Left ventricle myocardium superior (tissue), 1 donor: ENCODE measurements at regions not wholly inside any gene's neighbourhood (a gene's known extent, or its start where the extent isn't known, plus 50 kb on each side); places are given as distances from the start of the nearest gene placed in this dataset.
"Not testable (repeated sequence)": the region's sequence is repeated elsewhere in the genome, so short reads cannot be mapped to it uniquely, and the experiment has no call there.

Experiments
- ATAC-seq: fragments of 200-7000 bp; cut with Tn5 transposase; one replicate; pipeline ENCODE4 v1.9.1; 2020; ENCODE audit warnings: mild to moderate bottlenecking, moderate library complexity
- DNase-seq: peaks from one replicate; pipeline ENCODE4 v3.0.0-alpha.2; 2020
- intact Hi-C: fragments of 100-400 bp; cut with micrococcal nuclease; formaldehyde crosslinking; loops from one replicate; pipeline ENCODE4 v1.11.0; 2022
- donor health status: DM: no; HTN: yes; CAD: no; lungs with severe emphysema.

- no peak for ATAC-seq
- intact Hi-C loops = no loop called here
- no peak for DNase-seq
Observed at GRCh38 chr13:28575200-28575599, 80.3 kb upstream of the FLT1 start.

- intact Hi-C loops = no loop called here
- DNase-seq (no peak), ATAC-seq (peak; percentile 47)
Observed at GRCh38 chr13:28574617-28575142, 79.8 kb upstream of the FLT1 start.

DNA sequence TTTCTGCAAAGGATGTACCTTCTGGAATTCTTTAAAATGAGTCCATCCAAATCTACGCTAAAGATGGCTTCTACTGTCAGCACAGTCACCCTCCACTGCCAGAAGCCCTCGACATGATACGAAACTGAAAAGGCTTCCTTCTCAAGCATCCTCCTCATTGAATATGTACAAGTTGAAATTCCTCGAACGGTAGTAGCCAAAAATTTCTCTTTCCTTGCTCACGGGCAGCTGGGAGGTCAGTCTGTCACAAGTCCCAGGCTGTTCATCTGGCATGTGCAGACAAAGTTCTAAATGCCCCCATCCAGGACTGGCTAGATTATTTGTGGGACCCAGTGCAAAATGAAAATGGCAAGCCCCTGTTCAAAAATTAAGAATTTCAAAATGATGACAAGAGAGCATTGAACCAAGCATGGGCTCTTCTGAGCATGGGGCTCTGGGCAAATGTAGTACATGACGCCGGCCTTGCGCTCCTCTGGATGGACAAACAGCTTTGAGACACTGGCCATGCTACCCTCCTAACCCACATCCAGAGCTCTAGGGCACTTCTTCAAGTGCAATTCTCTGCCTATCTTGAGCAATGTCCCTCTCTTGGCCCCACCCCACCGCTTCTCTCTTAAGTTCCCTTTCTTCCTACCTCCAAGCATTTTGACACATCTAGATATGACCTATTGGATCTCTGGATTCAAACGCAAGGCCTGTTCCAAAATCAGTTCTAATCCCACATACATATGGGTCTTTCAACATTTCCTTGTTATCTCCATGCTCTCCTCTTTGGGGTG is 78.9 kb upstream of the FLT1 start:
- peak; percentile 34 for ATAC-seq
- intact Hi-C loops = no loop called here
- no peak for DNase-seq

- no peak for DNase-seq
- no peak for ATAC-seq
- intact Hi-C loops = no loop called here
Observed at GRCh38 chr13:28572871-28573270, 77.9 kb upstream of the FLT1 start.

- not testable (repeated sequence) for DNase-seq, ATAC-seq
Observed at GRCh38 chr13:28570356-28570755, 75.4 kb upstream of the FLT1 start.

DNA sequence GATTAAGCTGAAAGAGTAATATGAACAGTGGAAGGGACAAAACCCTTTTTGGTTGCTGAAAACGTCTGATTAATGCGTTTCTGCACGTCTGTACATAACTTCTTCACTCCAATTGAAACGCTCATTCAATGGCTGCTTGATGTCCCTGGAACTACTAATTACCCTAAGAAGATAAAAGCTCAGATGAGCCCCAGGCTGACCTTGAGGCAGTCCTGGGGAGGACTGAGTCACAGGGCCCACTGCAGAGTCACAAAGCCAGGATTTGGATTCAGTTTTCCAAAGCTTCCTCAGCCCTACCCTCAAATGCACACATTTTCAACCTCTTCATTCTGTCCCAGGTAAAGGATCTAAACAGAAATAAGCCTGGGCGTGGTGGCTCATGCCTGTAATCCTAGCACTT is 75.0 kb upstream of the FLT1 start:
- ATAC-seq (no peak), DNase-seq (no peak)
- intact Hi-C loops = no loop called here

More at GRCh38 chr13:28570356-28570755, 75.4 kb upstream of the FLT1 start:
- intact Hi-C loops = not testable (repeated sequence)

GRCh38 chr13:28568286-28568685 is 73.4 kb upstream of the FLT1 start:
- intact Hi-C loops = no loop called here
- DNase-seq (peak; percentile 82), ATAC-seq (peak; percentile 91)

GRCh38 chr13:28566891-28567290 is 72.0 kb upstream of the FLT1 start:
- ATAC-seq (no peak), DNase-seq (no peak)
- intact Hi-C loops = no loop called here

DNA sequence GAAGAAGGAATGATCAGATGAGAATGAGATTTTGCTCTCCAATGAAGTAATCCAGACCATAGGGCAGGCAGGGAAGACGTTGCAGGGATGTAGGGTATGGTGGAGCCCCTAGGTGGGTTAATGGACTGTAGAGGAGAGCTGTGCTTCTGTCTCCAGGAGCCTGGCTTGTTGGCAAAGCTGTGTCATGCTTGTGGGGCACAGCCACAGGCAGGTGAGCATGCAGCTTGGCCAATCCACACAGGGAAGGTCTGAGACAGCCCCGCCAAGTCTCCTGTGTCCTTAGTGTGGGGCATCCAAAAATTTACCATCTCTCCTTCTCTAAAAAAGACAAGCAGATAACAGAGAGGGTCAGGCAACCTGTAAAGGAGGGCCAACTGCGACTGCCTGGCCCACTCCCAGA is 71.4 kb upstream of the FLT1 start:
- intact Hi-C loops = no loop called here
- DNase-seq = no peak
- no peak for ATAC-seq

- DNase-seq (no peak), ATAC-seq (no peak)
- intact Hi-C loops = no loop called here
Observed at GRCh38 chr13:28564030-28564429, 69.1 kb upstream of the FLT1 start.

DNA sequence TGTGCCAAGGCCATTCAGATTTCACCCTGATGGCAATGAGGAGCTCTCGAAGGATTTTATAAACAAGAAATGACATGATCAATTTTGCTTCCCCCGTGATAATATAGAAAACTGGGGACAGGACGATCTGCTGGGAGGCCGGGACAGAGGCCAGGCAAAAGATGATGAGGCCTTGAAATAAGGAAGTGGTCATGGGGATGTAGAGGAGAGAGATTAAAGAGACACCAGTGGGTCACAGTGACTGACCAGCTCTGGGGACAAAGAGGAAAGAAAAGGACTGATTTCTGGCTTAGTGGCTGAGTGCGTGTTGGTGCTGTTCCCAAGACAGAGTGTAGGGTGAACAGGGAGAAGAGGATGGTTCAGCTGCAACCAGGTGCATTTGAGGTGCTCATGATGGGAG is 68.7 kb upstream of the FLT1 start:
- ATAC-seq = no peak
- intact Hi-C loops = no loop called here
- DNase-seq = no peak

DNA sequence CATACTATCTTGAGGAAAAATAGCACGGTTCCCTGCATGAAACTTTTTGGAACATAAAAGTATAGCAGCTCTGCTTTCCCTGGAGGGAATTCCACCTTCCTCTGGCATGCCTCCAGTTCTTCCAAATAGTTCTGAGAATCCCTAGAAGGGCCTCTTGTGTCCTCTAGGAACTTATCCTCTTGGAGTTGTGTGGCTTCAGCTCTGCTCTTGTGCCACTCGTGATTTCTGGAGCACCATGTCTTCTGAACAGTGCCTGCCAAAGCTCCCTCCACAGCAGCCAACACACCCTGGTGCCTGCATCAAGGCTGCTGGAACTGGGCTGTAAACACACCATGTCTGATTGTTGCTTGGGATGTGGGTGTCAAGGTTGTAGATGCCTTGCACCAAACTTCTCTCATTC is 65.7 kb upstream of the FLT1 start:
- DNase-seq (no peak), ATAC-seq (no peak)
- intact Hi-C loops = no loop called here

GRCh38 chr13:28559636-28560259 is 64.8 kb upstream of the FLT1 start:
- DNase-seq = no peak
- intact Hi-C loops = no loop called here
- no peak for ATAC-seq

DNA sequence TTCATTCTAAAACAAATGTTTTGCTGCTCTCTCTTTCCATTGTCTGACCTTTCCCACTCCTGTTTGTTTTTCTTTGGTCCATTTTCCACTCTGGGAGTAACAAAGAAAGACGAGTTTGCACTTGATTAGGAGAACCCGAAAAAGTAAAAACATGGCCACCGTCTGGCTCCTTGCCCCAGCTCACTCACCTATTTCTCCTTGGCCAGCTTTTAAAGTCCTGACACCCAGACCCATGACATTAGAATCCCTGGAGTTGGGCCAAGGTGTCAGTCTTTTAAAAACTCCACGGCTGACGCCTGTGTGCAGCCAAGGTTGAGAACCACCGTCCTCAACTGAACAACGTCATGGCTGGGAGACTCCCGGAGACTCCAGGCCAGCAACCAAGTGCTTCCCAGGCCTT is 63.6 kb upstream of the FLT1 start:
- DNase-seq (peak; percentile 28), ATAC-seq (peak; percentile 82)
- intact Hi-C loops = no loop called here

GRCh38 chr13:28557725-28558520 is 63.0 kb upstream of the FLT1 start:
- intact Hi-C loops = no loop called here
- DNase-seq = no peak
- no peak for ATAC-seq

- DNase-seq = no peak
- no peak for ATAC-seq
- intact Hi-C loops = no loop called here
Observed at GRCh38 chr13:28555096-28555495, 60.2 kb upstream of the FLT1 start.

DNA sequence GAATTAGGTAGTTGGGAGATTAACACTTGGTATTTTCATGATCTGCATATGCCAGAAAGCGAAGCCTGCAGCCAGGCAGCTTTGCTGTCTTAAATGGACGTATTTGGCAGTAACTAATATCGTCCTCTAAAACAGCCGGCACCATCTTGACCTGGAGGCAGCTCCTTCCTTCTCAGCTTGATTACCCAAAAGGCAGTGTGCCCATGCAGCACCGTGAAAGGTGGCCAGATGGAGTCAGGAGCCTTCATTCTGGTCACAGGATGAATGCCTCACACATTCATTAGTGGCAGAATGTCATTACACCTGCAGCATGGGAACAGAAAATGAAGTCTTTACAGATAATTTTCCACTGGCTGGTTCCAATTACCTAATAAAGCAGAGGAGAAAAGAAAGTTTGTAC is 59.0 kb upstream of the FLT1 start:
- intact Hi-C loops = no loop called here
- ATAC-seq (no peak), DNase-seq (no peak)

DNA sequence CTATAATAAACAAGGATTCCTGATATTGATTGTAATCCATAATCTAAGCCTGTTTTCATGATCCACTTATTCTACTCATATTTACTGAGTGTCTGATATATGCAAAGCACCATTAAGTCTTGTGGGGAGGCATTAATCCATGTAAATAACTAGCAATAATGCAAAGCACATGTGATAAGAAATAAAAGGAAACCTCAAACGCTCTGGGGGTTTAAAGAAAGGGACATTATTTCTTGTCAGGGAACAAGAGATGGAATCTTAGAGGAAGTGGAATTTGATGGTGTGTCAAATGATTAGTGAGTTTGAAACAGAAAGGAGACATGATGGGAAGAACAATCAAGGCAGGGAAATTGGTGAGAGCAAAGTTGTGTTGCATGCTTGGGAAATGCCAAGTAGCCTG is 57.4 kb upstream of the FLT1 start:
- DNase-seq (no peak), ATAC-seq (no peak)
- intact Hi-C loops = no loop called here

GRCh38 chr13:28551498-28551895 is 56.6 kb upstream of the FLT1 start:
- intact Hi-C loops = no loop called here

More at GRCh38 chr13:28551498-28551895, 56.6 kb upstream of the FLT1 start:
- ATAC-seq = no peak
- DNase-seq = no peak
